WTC11 (cell line): ENCODE measurements at regions not wholly inside any gene's neighbourhood (a gene's known extent, or its start where the extent isn't known, plus 50 kb on each side); places are given as distances from the start of the nearest gene placed in this dataset.

Experiments used
- ATAC-seq: fragments of 200-7000 bp; cut with Tn5 transposase; 2 replicates; pipeline ENCODE4 v1.10.0; 2021; ENCODE audit warnings: mild to moderate bottlenecking, moderate library complexity
- CTCF ChIA-PET: fragments of 300-600 bp; sonication (Branson Sonifier 250); formaldehyde crosslinking; loops from one replicate; lab custom pipeline; 2021; ENCODE audit warnings: antibody characterized with exemption; lab: Charles Lee
- POLR2A ChIA-PET: fragments of 350-600 bp; sonication (Branson Sonifier 250); formaldehyde crosslinking; loops from one replicate; lab custom pipeline; 2021; ENCODE audit warnings: antibody characterized with exemption; lab: Charles Lee
- DNase-seq: peaks from one replicate; pipeline ENCODE4 v3.0.0; 2021; ENCODE audit warnings: low spot score
- H3K27ac Mint-ChIP-seq: 2 replicates; pipeline ENCODE4 v1.8.0; 2021; ENCODE audit warnings: mixed read lengths
- H3K27me3 Mint-ChIP-seq: 2 replicates; pipeline ENCODE4 v1.8.0; 2021; ENCODE audit warnings: low read depth, mild to moderate bottlenecking, moderate library complexity, mixed read lengths
- H3K36me3 Mint-ChIP-seq: 2 replicates; pipeline ENCODE4 v1.8.0; 2021; ENCODE audit warnings: mixed read lengths
- H3K4me1 Mint-ChIP-seq: 2 replicates; pipeline ENCODE4 v1.8.0; 2022; ENCODE audit warnings: mixed read lengths
- H3K4me3 Mint-ChIP-seq: 2 replicates; pipeline ENCODE4 v1.8.0; 2021; ENCODE audit warnings: mild to moderate bottlenecking, moderate library complexity, mixed read lengths
- H3K9me3 Mint-ChIP-seq: 2 replicates; pipeline ENCODE4 v1.8.0; 2021; ENCODE audit warnings: mixed read lengths
- ARID4B ChIP-seq: sonication (generic); formaldehyde crosslinking; IDR thresholded peaks from 2 replicates; pipeline ENCODE4 v1.8.0; 2023; ENCODE audit warnings: missing genetic modification reagents, mild to moderate bottlenecking, borderline replicate concordance
- ELF4 ChIP-seq: sonication (generic); formaldehyde crosslinking; IDR thresholded peaks from 2 replicates; pipeline ENCODE4 v1.8.1; 2022; ENCODE audit warnings: low read depth, mild to moderate bottlenecking, moderate library complexity, missing genetic modification reagents
- ESRRA ChIP-seq: sonication (generic); formaldehyde crosslinking; IDR thresholded peaks from 2 replicates; pipeline ENCODE4 v1.8.1; 2022; ENCODE audit warnings: mild to moderate bottlenecking, missing genetic modification reagents, borderline replicate concordance
- ETV6 ChIP-seq: sonication (generic); formaldehyde crosslinking; IDR thresholded peaks from 2 replicates; pipeline ENCODE4 v1.8.1; 2022; ENCODE audit warnings: mild to moderate bottlenecking, missing genetic modification reagents
- GABPB1 ChIP-seq: sonication (generic); formaldehyde crosslinking; IDR thresholded peaks from 2 replicates; pipeline ENCODE4 v1.8.1; 2023; ENCODE audit warnings: mild to moderate bottlenecking, missing genetic modification reagents
- GRHL2 ChIP-seq: fragments of 250-450 bp; sonication (Bioruptor Pico); IDR thresholded peaks from 2 replicates; pipeline ENCODE4 v1.8.0; 2022; ENCODE audit warnings: mild to moderate bottlenecking, moderate library complexity; ENCODE audit not compliant: insufficient replicate concordance, severe bottlenecking
- HMGA2 ChIP-seq: fragments of 250-450 bp; sonication (Bioruptor Pico); IDR thresholded peaks from 2 replicates; pipeline ENCODE4 v1.4.0; 2021; ENCODE audit warnings: mild to moderate bottlenecking, moderate library complexity
- JUN ChIP-seq: sonication (generic); formaldehyde crosslinking; IDR thresholded peaks from 2 replicates; pipeline ENCODE4 v1.8.0; 2023; ENCODE audit warnings: mild to moderate bottlenecking, missing genetic modification reagents
- MAX ChIP-seq: sonication (generic); formaldehyde crosslinking; IDR thresholded peaks from 2 replicates; pipeline ENCODE4 v1.8.0; 2022; ENCODE audit warnings: mild to moderate bottlenecking, missing genetic modification reagents
- MXD4 ChIP-seq: fragments of 250-450 bp; sonication (Bioruptor Pico); IDR thresholded peaks from 2 replicates; pipeline ENCODE4 v1.8.0; 2021; ENCODE audit warnings: mild to moderate bottlenecking, moderate library complexity, borderline replicate concordance
- MYBL2 ChIP-seq: sonication (generic); formaldehyde crosslinking; IDR thresholded peaks from 2 replicates; pipeline ENCODE4 v1.8.1; 2023; ENCODE audit warnings: mild to moderate bottlenecking, moderate library complexity, missing genetic modification reagents
- NFYB ChIP-seq: sonication (generic); formaldehyde crosslinking; conservative IDR thresholded peaks from 2 replicates; pipeline ENCODE4 v1.8.0; 2022; ENCODE audit warnings: low read depth, missing genetic modification reagents
- NR1H2 ChIP-seq: sonication (generic); formaldehyde crosslinking; IDR thresholded peaks from 2 replicates; pipeline ENCODE4 v1.9.0; 2021; ENCODE audit warnings: mild to moderate bottlenecking, moderate library complexity, missing genetic modification reagents
- NR3C1 ChIP-seq: sonication (generic); formaldehyde crosslinking; conservative IDR thresholded peaks from 2 replicates; pipeline ENCODE4 v1.8.1; 2023; ENCODE audit warnings: low read depth, mild to moderate bottlenecking, missing genetic modification reagents
- SOX15 ChIP-seq: fragments of 250-450 bp; sonication (Bioruptor Pico); IDR thresholded peaks from 2 replicates; pipeline ENCODE4 v1.9.0; 2021; ENCODE audit warnings: mild to moderate bottlenecking
- TP53 ChIP-seq: sonication (generic); formaldehyde crosslinking; IDR thresholded peaks from 2 replicates; pipeline ENCODE4 v1.8.1; 2023; ENCODE audit warnings: mild to moderate bottlenecking, missing genetic modification reagents
- ZNF396 ChIP-seq: fragments of 250-450 bp; sonication (Bioruptor Pico); IDR thresholded peaks from 2 replicates; pipeline ENCODE4 v1.8.0; 2021; ENCODE audit warnings: mild to moderate bottlenecking, moderate library complexity, borderline replicate concordance
- ZNF425 ChIP-seq: fragments of 250-450 bp; sonication (Bioruptor Pico); conservative IDR thresholded peaks from 2 replicates; pipeline ENCODE4 v1.9.0; 2021; ENCODE audit warnings: mild to moderate bottlenecking
- TF ChIP-seq, protein P1 (sequence below): sonication (generic); formaldehyde crosslinking; IDR thresholded peaks from 2 replicates; pipeline ENCODE4 v1.8.1; 2023; ENCODE audit warnings: mild to moderate bottlenecking, missing genetic modification reagents
- TF ChIP-seq, protein P2 (sequence below): sonication (generic); formaldehyde crosslinking; IDR thresholded peaks from 2 replicates; pipeline ENCODE4 v1.8.0; 2022; ENCODE audit warnings: mild to moderate bottlenecking, missing genetic modification reagents
- TF ChIP-seq, protein P3 (sequence below): fragments of 250-450 bp; sonication (Bioruptor Pico); IDR thresholded peaks from 2 replicates; pipeline ENCODE4 v1.8.0; 2021; ENCODE audit warnings: mild to moderate bottlenecking
- TF ChIP-seq, protein P4 (sequence below): sonication (generic); formaldehyde crosslinking; IDR thresholded peaks from 2 replicates; pipeline ENCODE4 v1.8.0; 2023; ENCODE audit warnings: mild to moderate bottlenecking, missing genetic modification reagents
- TF ChIP-seq, protein P5 (sequence below): fragments of 250-450 bp; sonication (Bioruptor Pico); IDR thresholded peaks from 2 replicates; pipeline ENCODE4 v1.9.0; 2021; ENCODE audit warnings: mild to moderate bottlenecking

DNA sequence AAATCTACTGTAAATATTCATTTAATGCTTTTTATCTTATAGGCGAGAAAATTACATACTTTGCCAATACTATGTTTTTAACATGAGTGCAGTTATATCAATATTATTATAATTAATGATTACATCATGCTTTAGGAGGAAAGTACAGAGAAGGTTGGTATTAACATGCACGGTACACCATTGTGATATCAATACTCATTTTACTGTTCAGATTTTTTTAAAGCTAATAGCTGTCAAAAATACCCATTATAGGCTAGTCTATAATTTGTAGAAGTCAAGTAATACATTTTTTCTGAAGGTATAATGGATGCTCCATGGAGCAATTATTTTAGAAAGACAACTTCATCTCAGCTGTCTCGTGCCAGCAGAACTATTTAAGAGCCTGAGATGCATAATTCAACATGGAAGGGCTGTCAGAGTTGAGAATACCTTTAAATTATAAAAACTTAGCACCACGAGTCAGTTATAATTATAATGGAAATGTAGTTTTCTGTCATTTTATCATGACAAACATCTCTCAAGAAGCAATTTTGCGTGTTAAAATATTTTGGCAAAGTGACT, 1641.7 kb upstream of the ACVR2A start:
- TF ChIP-seq ZNF396 (CRISPR knock-in tag) (no peak), GRHL2 (CRISPR knock-in tag) (no peak), NR1H2 (CRISPR knock-in tag) (no peak), ESRRA (CRISPR knock-in tag) (no peak), MXD4 (no peak), MAX (CRISPR knock-in tag) (no peak), ETV6 (no peak), SOX15 (CRISPR knock-in tag) (no peak), HMGA2 (CRISPR knock-in tag) (no peak), JUN (CRISPR knock-in tag) (no peak), ARID4B (no peak), ZNF425 (CRISPR knock-in tag) (no peak), GABPB1 (CRISPR knock-in tag) (no peak), NFYB (CRISPR knock-in tag) (no peak)
- TF ChIP-seq, protein P1, sequence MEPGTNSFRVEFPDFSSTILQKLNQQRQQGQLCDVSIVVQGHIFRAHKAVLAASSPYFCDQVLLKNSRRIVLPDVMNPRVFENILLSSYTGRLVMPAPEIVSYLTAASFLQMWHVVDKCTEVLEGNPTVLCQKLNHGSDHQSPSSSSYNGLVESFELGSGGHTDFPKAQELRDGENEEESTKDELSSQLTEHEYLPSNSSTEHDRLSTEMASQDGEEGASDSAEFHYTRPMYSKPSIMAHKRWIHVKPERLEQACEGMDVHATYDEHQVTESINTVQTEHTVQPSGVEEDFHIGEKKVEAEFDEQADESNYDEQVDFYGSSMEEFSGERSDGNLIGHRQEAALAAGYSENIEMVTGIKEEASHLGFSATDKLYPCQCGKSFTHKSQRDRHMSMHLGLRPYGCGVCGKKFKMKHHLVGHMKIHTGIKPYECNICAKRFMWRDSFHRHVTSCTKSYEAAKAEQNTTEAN: no peak
- TF ChIP-seq, protein P2, sequence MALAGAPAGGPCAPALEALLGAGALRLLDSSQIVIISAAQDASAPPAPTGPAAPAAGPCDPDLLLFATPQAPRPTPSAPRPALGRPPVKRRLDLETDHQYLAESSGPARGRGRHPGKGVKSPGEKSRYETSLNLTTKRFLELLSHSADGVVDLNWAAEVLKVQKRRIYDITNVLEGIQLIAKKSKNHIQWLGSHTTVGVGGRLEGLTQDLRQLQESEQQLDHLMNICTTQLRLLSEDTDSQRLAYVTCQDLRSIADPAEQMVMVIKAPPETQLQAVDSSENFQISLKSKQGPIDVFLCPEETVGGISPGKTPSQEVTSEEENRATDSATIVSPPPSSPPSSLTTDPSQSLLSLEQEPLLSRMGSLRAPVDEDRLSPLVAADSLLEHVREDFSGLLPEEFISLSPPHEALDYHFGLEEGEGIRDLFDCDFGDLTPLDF (CRISPR knock-in tag): no peak
- ATAC-seq (no peak), DNase-seq (no peak)
- Mint-ChIP-seq H3K4me1 (peaks cover 7% of the 10 kb centered on the region; the same call in 1 of the 2 replicates), H3K9me3 (no peaks in the 10 kb centered on the region), H3K27ac (no peak overlapping the region), H3K4me3 (no peak overlapping the region), H3K27me3 (no peaks in the 10 kb centered on the region), H3K36me3 (no peaks in the 10 kb centered on the region)
- ChIA-PET CTCF (no interaction called here), POLR2A (no interaction called here)

DNA sequence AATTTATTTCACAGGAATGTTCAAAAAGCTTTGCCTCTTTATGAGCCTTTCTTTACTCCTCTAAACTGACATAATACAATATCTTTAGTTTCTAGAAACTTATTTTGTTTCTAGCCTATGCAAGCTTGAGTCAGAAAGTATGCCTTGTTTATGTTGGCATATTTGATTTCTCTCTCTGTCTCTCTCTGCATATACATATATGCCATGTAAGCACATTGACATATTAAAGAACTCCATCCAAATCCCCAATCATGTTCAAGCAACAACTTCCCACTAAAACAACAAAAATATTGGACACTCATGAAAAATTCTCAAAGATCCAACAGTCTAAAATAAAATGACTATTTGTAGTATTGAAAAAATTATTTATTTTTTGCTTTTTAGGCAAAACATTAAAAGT, 1651.2 kb upstream of the ACVR2A start:
- DNase-seq (no peak), ATAC-seq (no peak)
- H3K27me3 Mint-ChIP-seq: no peaks in the 10 kb centered on the region
- ChIA-PET POLR2A (no interaction called here), CTCF (no interaction called here)
- H3K27ac Mint-ChIP-seq: no peak overlapping the region
- peaks cover 10% of the 10 kb centered on the region for H3K4me1 Mint-ChIP-seq
- no peak overlapping the region for H3K4me3 Mint-ChIP-seq
- 0 out of 2 replicates have a peak, but pooled peaks cover 4% of the 10 kb centered on the region for H3K9me3 Mint-ChIP-seq
- H3K36me3 Mint-ChIP-seq: no peaks in the 10 kb centered on the region
- no peak for TF ChIP-seq MYBL2 (CRISPR knock-in tag)
- TF ChIP-seq, protein P3, sequence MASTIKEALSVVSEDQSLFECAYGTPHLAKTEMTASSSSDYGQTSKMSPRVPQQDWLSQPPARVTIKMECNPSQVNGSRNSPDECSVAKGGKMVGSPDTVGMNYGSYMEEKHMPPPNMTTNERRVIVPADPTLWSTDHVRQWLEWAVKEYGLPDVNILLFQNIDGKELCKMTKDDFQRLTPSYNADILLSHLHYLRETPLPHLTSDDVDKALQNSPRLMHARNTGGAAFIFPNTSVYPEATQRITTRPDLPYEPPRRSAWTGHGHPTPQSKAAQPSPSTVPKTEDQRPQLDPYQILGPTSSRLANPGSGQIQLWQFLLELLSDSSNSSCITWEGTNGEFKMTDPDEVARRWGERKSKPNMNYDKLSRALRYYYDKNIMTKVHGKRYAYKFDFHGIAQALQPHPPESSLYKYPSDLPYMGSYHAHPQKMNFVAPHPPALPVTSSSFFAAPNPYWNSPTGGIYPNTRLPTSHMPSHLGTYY: no peak
- TF ChIP-seq, protein P4, sequence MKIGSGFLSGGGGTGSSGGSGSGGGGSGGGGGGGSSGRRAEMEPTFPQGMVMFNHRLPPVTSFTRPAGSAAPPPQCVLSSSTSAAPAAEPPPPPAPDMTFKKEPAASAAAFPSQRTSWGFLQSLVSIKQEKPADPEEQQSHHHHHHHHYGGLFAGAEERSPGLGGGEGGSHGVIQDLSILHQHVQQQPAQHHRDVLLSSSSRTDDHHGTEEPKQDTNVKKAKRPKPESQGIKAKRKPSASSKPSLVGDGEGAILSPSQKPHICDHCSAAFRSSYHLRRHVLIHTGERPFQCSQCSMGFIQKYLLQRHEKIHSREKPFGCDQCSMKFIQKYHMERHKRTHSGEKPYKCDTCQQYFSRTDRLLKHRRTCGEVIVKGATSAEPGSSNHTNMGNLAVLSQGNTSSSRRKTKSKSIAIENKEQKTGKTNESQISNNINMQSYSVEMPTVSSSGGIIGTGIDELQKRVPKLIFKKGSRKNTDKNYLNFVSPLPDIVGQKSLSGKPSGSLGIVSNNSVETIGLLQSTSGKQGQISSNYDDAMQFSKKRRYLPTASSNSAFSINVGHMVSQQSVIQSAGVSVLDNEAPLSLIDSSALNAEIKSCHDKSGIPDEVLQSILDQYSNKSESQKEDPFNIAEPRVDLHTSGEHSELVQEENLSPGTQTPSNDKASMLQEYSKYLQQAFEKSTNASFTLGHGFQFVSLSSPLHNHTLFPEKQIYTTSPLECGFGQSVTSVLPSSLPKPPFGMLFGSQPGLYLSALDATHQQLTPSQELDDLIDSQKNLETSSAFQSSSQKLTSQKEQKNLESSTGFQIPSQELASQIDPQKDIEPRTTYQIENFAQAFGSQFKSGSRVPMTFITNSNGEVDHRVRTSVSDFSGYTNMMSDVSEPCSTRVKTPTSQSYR: no peak
- no peak for TF ChIP-seq ELF4 (CRISPR knock-in tag)
- TF ChIP-seq, protein P5, sequence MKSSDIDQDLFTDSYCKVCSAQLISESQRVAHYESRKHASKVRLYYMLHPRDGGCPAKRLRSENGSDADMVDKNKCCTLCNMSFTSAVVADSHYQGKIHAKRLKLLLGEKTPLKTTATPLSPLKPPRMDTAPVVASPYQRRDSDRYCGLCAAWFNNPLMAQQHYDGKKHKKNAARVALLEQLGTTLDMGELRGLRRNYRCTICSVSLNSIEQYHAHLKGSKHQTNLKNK: no peak
- TF ChIP-seq NR3C1 (CRISPR knock-in tag): no peak
- no peak for TF ChIP-seq TP53 (CRISPR knock-in tag)
- no peak for TF ChIP-seq HMGA2 (CRISPR knock-in tag)
